Activated T-cell treated with anti-CD3 and anti-CD28 coated beads, Interleukin-2, amount 50 U/mL, for 72 hours (primary cell): ENCODE measurements at regions not wholly inside any gene's neighbourhood (a gene's known extent, or its start where the extent isn't known, plus 50 kb on each side); places are given as distances from the start of the nearest gene placed in this dataset.

Experiments used
- ATAC-seq, 2 donors: fragments of 150-1000 bp; cut with Tn5 transposase; replicated peaks in 1 of 2; 2 replicates each; pipeline ENCODE4 v1.10.0; 2021; ENCODE audit warnings: moderate library complexity in 2 of 2, mild to moderate bottlenecking in 1 of 2
- DNase-seq, 2 donors: peaks; one replicate each; pipeline ENCODE4 v3.0.0; 2021 to 2022; ENCODE audit warnings: mixed read lengths in 1 of 2
- H3K27ac Mint-ChIP-seq: one replicate; pipeline ENCODE4 v1.8.0; 2022; ENCODE audit warnings: mild to moderate bottlenecking, moderate library complexity, mixed read lengths
- H3K27me3 Mint-ChIP-seq: one replicate; pipeline ENCODE4 v1.8.0; 2022; ENCODE audit warnings: low read depth, mixed read lengths
- H3K36me3 Mint-ChIP-seq, 2 donors: one replicate each; pipeline ENCODE4 v1.8.0; 2022; ENCODE audit warnings: mixed read lengths in 2 of 2, mild to moderate bottlenecking in 1 of 2; ENCODE audit not compliant: insufficient read depth in 2 of 2
- H3K4me1 Mint-ChIP-seq: one replicate; pipeline ENCODE4 v1.8.0; 2022; ENCODE audit warnings: low read depth, mixed read lengths
- H3K4me3 Mint-ChIP-seq, 2 donors: one replicate each; pipeline ENCODE4 v1.8.0; 2022; ENCODE audit warnings: mild to moderate bottlenecking in 2 of 2, mixed read lengths in 2 of 2, moderate library complexity in 2 of 2
- H3K9me3 Mint-ChIP-seq, 2 donors: one replicate each; pipeline ENCODE4 v1.8.0; 2022; ENCODE audit warnings: mixed read lengths in 2 of 2

- H3K4me3 Mint-ChIP-seq, result no peak overlapping the region
- no peak for ATAC-seq
- no peak for DNase-seq
- H3K36me3 Mint-ChIP-seq, result no peaks in the 10 kb centered on the region
- H3K4me1 Mint-ChIP-seq, result peaks cover 5% of the 10 kb centered on the region
- peaks cover 18% of the 10 kb centered on the region for H3K27me3 Mint-ChIP-seq
- no peak overlapping the region for H3K27ac Mint-ChIP-seq
- H3K9me3 Mint-ChIP-seq, result no peaks in the 10 kb centered on the region
These were observed 368.0 kb downstream of the SETD4 start for GRCh38 chr21:35692311-35692710.

DNA sequence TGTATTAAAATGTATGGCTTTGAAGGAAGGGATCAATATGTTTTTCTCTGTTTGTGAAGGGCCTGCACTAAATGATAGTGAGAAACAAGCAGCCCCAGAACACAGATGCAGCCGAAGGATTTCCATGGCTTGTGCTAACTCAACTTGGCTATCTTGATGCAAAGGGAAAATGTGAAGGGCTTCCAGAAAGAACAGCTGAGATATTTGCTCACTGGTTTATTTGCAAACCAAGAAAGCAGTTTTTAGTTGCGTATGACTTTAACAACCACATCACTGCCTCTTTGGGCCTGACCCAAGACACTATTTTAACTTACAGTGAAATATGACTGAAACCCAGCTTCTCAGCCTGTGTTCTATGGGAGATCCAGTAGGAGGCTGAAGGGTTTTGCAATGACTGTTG lies 369.9 kb downstream of the SETD4 start:
- Mint-ChIP-seq H3K4me3 (no peak overlapping the region), H3K9me3 (no peaks in the 10 kb centered on the region), H3K4me1 (peaks cover 5% of the 10 kb centered on the region), H3K27ac (no peak overlapping the region), H3K27me3 (peaks cover 29% of the 10 kb centered on the region), H3K36me3 (no peaks in the 10 kb centered on the region)
- ATAC-seq (no peak), DNase-seq (no peak)

DNA sequence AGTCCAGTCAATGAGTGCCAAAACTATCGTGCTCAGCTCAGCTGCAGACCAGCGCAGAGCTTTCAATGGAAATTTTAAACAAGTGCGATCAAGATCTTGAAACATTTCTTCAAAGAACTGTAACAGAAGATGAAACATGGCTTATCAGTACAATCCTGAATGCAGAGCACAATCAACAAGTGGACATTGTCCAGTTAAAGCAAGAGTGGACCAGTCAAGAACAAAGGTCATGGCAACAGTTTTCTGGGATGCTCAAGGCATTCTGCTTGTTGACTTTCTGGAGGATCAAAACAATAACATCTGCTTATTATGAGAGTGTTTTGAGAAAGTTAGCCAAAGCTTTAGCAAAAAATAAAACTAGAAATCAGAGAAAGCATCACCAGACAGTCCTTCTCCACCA lies 374.2 kb downstream of the SETD4 start:
- Mint-ChIP-seq H3K27ac (no peak overlapping the region), H3K9me3 (no peaks in the 10 kb centered on the region), H3K27me3 (peaks cover 50% of the 10 kb centered on the region), H3K4me1 (peaks cover 12% of the 10 kb centered on the region), H3K36me3 (no peaks in the 10 kb centered on the region), H3K4me3 (no peak overlapping the region)
- no peak for ATAC-seq
- DNase-seq, result no peak

GRCh38 chr21:35683664-35684304 lies 376.5 kb downstream of the SETD4 start:
- no peak for ATAC-seq
- Mint-ChIP-seq H3K9me3 (no peaks in the 10 kb centered on the region), H3K4me1 (peaks cover 12% of the 10 kb centered on the region), H3K27me3 (peaks cover 53% of the 10 kb centered on the region), H3K27ac (no peak overlapping the region), H3K4me3 (no peak overlapping the region), H3K36me3 (no peaks in the 10 kb centered on the region)
- no peak for DNase-seq

GRCh38 chr21:35682904-35683549 lies 377.3 kb downstream of the SETD4 start:
- Mint-ChIP-seq H3K4me3 (peak overlapping the region; percentile 7 to 34), H3K27me3 (peaks cover 50% of the 10 kb centered on the region), H3K4me1 (peaks cover 12% of the 10 kb centered on the region), H3K9me3 (peaks cover 1 to 3% of the 10 kb centered on the region in 2 donors), H3K27ac (no peak overlapping the region), H3K36me3 (no peaks in the 10 kb centered on the region)
- DNase-seq, result no peak
- ATAC-seq, result peak; percentile 39 to 56

- DNase-seq, result no peak
- ATAC-seq, result no peak
- no peaks in the 10 kb centered on the region for H3K36me3 Mint-ChIP-seq
- H3K4me3 Mint-ChIP-seq, result no peak overlapping the region
- peaks cover 1 to 3% of the 10 kb centered on the region in 2 donors for H3K9me3 Mint-ChIP-seq
- H3K27me3 Mint-ChIP-seq, result peaks cover 39% of the 10 kb centered on the region
- no peak overlapping the region for H3K27ac Mint-ChIP-seq
- H3K4me1 Mint-ChIP-seq, result peaks cover 12% of the 10 kb centered on the region
These were observed 378.4 kb downstream of the SETD4 start for GRCh38 chr21:35681946-35682345.

DNA sequence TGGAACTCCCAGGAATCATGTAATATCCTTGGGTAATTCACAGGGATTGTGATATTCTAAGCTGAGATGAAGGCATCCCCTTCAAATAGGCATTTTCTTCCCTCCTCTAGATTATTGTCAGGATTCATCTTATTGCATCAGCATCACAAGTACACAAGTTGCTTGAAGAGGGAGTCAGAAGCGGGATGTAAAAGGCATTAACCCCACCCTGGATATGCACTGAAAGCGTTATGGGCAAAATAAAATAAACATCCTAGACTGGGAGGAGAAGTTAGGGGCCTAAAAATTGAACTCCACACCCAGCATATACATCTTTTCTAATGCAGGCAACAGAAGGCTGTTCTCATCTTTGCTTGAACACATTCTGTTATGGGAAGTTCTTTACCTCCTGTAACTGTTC lies 381.2 kb downstream of the SETD4 start:
- peaks cover 34% of the 10 kb centered on the region for H3K27me3 Mint-ChIP-seq
- DNase-seq (no peak), ATAC-seq (no peak)
- H3K4me1 Mint-ChIP-seq, result peaks cover 12% of the 10 kb centered on the region
- H3K36me3 Mint-ChIP-seq, result no peaks in the 10 kb centered on the region
- no peak overlapping the region for H3K4me3 Mint-ChIP-seq
- no peak overlapping the region for H3K27ac Mint-ChIP-seq
- peaks cover 1 to 3% of the 10 kb centered on the region in 2 donors for H3K9me3 Mint-ChIP-seq

GRCh38 chr21:35678393-35678792 lies 381.9 kb downstream of the SETD4 start:
- peaks cover 34% of the 10 kb centered on the region for H3K27me3 Mint-ChIP-seq
- peaks cover 9% of the 10 kb centered on the region for H3K4me1 Mint-ChIP-seq
- ATAC-seq (no peak), DNase-seq (no peak)
- H3K9me3 Mint-ChIP-seq, result peaks cover 1 to 3% of the 10 kb centered on the region in 2 donors
- no peaks in the 10 kb centered on the region for H3K36me3 Mint-ChIP-seq
- H3K27ac Mint-ChIP-seq, result no peak overlapping the region
- no peak overlapping the region for H3K4me3 Mint-ChIP-seq

- Mint-ChIP-seq H3K4me3 (no peak overlapping the region), H3K27me3 (peaks cover 34% of the 10 kb centered on the region), H3K4me1 (no peaks in the 10 kb centered on the region), H3K27ac (no peak overlapping the region), H3K9me3 (peaks cover 1 to 3% of the 10 kb centered on the region in 2 donors), H3K36me3 (no peaks in the 10 kb centered on the region)
- ATAC-seq (no peak), DNase-seq (no peak)
These were observed 383.0 kb downstream of the SETD4 start for GRCh38 chr21:35677298-35677841.

- H3K9me3 Mint-ChIP-seq, result peaks cover 1 to 3% of the 10 kb centered on the region in 2 donors
- H3K27me3 Mint-ChIP-seq, result peaks cover 18% of the 10 kb centered on the region
- ATAC-seq (no peak), DNase-seq (no peak)
- H3K4me1 Mint-ChIP-seq, result no peaks in the 10 kb centered on the region
- no peaks in the 10 kb centered on the region for H3K36me3 Mint-ChIP-seq
- no peak overlapping the region for H3K27ac Mint-ChIP-seq
- no peak overlapping the region for H3K4me3 Mint-ChIP-seq
These were observed 385.3 kb downstream of the SETD4 start for GRCh38 chr21:35674895-35675470.

DNA sequence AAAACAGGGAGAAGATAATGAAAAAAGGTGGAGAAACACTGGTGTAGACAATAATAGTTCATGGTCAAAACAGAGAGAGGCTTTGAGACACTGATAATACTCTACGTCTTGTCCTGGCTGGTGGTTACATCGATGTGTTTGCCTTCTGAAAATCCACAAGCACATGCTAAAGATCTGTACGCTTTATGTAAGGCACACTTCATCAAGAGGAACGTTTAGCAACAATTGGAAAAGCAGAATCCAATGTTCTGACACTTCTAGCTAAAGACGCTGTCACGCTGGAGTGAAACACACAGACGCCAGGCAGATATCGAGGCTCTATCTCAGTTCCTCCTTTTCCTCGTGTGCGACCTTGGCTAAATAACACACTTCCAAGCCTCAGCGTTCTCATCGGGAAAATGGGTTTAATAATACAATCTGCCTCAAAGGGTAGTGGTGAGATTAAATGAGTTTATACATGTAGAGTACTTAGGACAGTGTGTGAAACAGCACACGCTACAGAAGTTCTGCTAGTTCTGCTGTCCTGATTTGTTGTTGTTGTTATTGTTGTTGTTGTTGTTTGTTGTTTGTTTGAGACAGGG lies 386.1 kb downstream of the SETD4 start:
- Mint-ChIP-seq H3K4me3 (no peak overlapping the region), H3K9me3 (peaks cover 1 to 3% of the 10 kb centered on the region in 2 donors), H3K27me3 (peaks cover 18% of the 10 kb centered on the region), H3K36me3 (no peaks in the 10 kb centered on the region), H3K27ac (no peak overlapping the region), H3K4me1 (no peaks in the 10 kb centered on the region)
- DNase-seq (no peak), ATAC-seq (no peak)

- DNase-seq (no peak), ATAC-seq (no peak)
- no peaks in the 10 kb centered on the region for H3K9me3 Mint-ChIP-seq
- H3K36me3 Mint-ChIP-seq, result no peaks in the 10 kb centered on the region
- H3K4me1 Mint-ChIP-seq, result no peaks in the 10 kb centered on the region
- H3K4me3 Mint-ChIP-seq, result no peak overlapping the region
- H3K27ac Mint-ChIP-seq, result no peak overlapping the region
- H3K27me3 Mint-ChIP-seq, result peaks cover 20% of the 10 kb centered on the region
These were observed 388.0 kb downstream of the SETD4 start for GRCh38 chr21:35672313-35672712.

GRCh38 chr21:35664683-35665082 lies 395.6 kb downstream of the SETD4 start:
- Mint-ChIP-seq H3K27ac (no peak overlapping the region), H3K27me3 (peaks cover 52% of the 10 kb centered on the region)

More at GRCh38 chr21:35664683-35665082, 395.6 kb downstream of the SETD4 start:
- H3K9me3 Mint-ChIP-seq, result no peaks in the 10 kb centered on the region
- no peaks in the 10 kb centered on the region for H3K36me3 Mint-ChIP-seq
- H3K4me1 Mint-ChIP-seq, result peaks cover 7% of the 10 kb centered on the region
- peak; percentile 80 to 87 for ATAC-seq
- no peak overlapping the region for H3K4me3 Mint-ChIP-seq
- peak; percentile 23 to 26 for DNase-seq
